ENCODE measurements at regions not wholly inside any gene's neighbourhood (a gene's known extent, or its start where the extent isn't known, plus 50 kb on each side); places are given as distances from the start of the nearest gene placed in this dataset.

DNA sequence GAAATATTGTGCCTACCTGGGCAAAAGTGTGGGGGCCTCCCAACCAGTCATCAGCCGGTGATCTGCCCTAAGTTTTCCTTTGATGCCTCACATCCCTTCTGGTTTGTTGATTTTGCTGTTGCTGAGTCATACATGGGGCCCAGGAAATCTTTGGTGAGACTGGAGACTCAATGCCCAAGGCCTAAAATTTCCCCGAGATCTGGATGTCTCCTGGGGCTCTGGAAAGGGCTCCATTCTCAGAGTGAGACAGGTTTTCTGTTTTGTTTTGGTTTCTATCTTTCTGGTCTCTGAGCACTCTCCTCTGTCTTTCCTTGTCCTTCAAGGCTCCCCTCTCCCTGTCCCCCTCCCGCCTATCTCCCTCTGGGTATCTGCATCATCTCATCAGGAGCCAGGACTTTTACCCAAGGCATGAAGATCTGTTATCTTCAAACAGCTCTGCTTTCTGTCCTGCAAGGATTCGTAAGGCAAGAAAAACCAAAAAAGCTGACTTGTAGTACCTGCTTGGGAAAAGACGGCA is 152.8 kb upstream of the MAX start:
- Histone ChIP-seq H3K4me1 (ENCODE audit: control insufficient read depth in 1 of 2, insufficient read depth in 2 of 2, low read depth in 1 of 2, low read length in 1 of 2) (peaks cover 7 to 16% of the 10 kb centered on the region in 2 experiments), H3K9me3 (no peaks in the 10 kb centered on the region), H3K4me2 (peak overlapping the region; percentile 60), H3K36me3 (replicated peaks in 1 of 2; ENCODE audit: control insufficient read depth in 1 of 2, insufficient read depth in 2 of 2, low read length in 1 of 2) (no peaks in the 10 kb centered on the region), H3F3A (replicated peaks; ENCODE audit: insufficient read depth) (peaks cover 24% of the 10 kb centered on the region), H2AFZ (ENCODE audit: low read depth) (peak overlapping the region; percentile 62), H4K20me1 (ENCODE audit: insufficient read depth) (no peaks in the 10 kb centered on the region), H3K4me3 (ENCODE audit: low read depth in 2 of 2, low read length in 1 of 2) (no peak overlapping the region), H3K27me3 (ENCODE audit: insufficient read depth) (no peaks in the 10 kb centered on the region), H3K27ac (ENCODE audit: low read depth in 2 of 2, low read length in 1 of 2) (peak overlapping the region; percentile 50 to 88), H3K9ac (peak overlapping the region; percentile 53; the same call in 1 of the 2 replicates), H3K9me2 (no peaks in the 10 kb centered on the region), H3K79me2 (ENCODE audit: insufficient read depth) (no peaks in the 10 kb centered on the region)
- WGBS (ENCODE audit: low lambda C conversion rate), result 25% methylated on average over 5 of the region's 5 CpGs
- TF ChIP-seq RFX5 (IDR thresholded peaks at IDR 0.05; ENCODE audit: low read length) (no peak), JUND (IDR thresholded peaks at IDR 0.05) (peak; percentile 55), EP300 (IDR thresholded peaks at IDR 0.05; ENCODE audit: borderline replicate concordance in 1 of 2, low read depth in 1 of 2, low read length in 1 of 2) (peak in 1 of 2 experiments; percentile 31; a peak in 1 of 4 replicates), FOSL2 (IDR thresholded peaks at IDR 0.05; ENCODE audit: borderline replicate concordance, low read depth) (peak; percentile 77), GATA2 (CRISPR knock-in tag; IDR thresholded peaks at IDR 0.05) (peak; percentile 87), EZH2phosphoT487 (IDR thresholded peaks at IDR 0.05; ENCODE audit: borderline replicate concordance, low read depth) (no peak), RCOR1 (IDR thresholded peaks at IDR 0.05; ENCODE audit: low read length) (peak; percentile 36; the same call in 1 of the 2 replicates), FOXJ3 (CRISPR knock-in tag; IDR thresholded peaks at IDR 0.05) (no peak), POLR2AphosphoS5 (IDR thresholded peaks at IDR 0.05; ENCODE audit: low read depth, low read length) (peak; percentile 39; the same call in 1 of the 2 replicates), TAF1 (IDR thresholded peaks at IDR 0.05; ENCODE audit: borderline replicate concordance, low read depth, low read length) (no peak), YY1 (IDR thresholded peaks at IDR 0.05; ENCODE audit: low read depth) (no peak), MXI1 (IDR thresholded peaks at IDR 0.05; ENCODE audit: low read depth, low read length) (no peak), SIN3A (IDR thresholded peaks at IDR 0.05; ENCODE audit: borderline replicate concordance, low read depth, low read length) (no peak), FOXM1 (IDR thresholded peaks at IDR 0.05; ENCODE audit: low read depth) (no peak), MEF2A (IDR thresholded peaks at IDR 0.05; ENCODE audit: borderline replicate concordance, low read depth) (no peak), RXRA (IDR thresholded peaks at IDR 0.05; ENCODE audit: borderline replicate concordance, low read depth) (0 out of 2 replicates have a peak, but pooled peaks have one; percentile 35), TCF12 (IDR thresholded peaks at IDR 0.05) (peak; percentile 78), ELF1 (IDR thresholded peaks at IDR 0.05) (no peak), TEAD4 (IDR thresholded peaks at IDR 0.05; ENCODE audit: borderline replicate concordance, insufficient read depth) (0 out of 2 replicates have a peak, but pooled peaks have one; percentile 13)
- TF ChIP-seq, protein P1, sequence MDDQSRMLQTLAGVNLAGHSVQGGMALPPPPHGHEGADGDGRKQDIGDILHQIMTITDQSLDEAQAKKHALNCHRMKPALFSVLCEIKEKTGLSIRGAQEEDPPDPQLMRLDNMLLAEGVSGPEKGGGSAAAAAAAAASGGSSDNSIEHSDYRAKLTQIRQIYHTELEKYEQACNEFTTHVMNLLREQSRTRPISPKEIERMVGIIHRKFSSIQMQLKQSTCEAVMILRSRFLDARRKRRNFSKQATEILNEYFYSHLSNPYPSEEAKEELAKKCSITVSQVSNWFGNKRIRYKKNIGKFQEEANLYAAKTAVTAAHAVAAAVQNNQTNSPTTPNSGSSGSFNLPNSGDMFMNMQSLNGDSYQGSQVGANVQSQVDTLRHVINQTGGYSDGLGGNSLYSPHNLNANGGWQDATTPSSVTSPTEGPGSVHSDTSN (IDR thresholded peaks at IDR 0.05), result peak; percentile 45; the same call in 1 of the 2 replicates
- TF ChIP-seq, protein P2, sequence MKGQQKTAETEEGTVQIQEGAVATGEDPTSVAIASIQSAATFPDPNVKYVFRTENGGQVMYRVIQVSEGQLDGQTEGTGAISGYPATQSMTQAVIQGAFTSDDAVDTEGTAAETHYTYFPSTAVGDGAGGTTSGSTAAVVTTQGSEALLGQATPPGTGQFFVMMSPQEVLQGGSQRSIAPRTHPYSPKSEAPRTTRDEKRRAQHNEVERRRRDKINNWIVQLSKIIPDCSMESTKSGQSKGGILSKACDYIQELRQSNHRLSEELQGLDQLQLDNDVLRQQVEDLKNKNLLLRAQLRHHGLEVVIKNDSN (IDR thresholded peaks at IDR 0.05; ENCODE audit: borderline replicate concordance, low read depth), result no peak
- TF ChIP-seq, protein P3, sequence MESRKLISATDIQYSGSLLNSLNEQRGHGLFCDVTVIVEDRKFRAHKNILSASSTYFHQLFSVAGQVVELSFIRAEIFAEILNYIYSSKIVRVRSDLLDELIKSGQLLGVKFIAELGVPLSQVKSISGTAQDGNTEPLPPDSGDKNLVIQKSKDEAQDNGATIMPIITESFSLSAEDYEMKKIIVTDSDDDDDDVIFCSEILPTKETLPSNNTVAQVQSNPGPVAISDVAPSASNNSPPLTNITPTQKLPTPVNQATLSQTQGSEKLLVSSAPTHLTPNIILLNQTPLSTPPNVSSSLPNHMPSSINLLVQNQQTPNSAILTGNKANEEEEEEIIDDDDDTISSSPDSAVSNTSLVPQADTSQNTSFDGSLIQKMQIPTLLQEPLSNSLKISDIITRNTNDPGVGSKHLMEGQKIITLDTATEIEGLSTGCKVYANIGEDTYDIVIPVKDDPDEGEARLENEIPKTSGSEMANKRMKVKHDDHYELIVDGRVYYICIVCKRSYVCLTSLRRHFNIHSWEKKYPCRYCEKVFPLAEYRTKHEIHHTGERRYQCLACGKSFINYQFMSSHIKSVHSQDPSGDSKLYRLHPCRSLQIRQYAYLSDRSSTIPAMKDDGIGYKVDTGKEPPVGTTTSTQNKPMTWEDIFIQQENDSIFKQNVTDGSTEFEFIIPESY (IDR thresholded peaks at IDR 0.05; ENCODE audit: borderline replicate concordance, low read depth), result no peak
- TF ChIP-seq, protein P4, sequence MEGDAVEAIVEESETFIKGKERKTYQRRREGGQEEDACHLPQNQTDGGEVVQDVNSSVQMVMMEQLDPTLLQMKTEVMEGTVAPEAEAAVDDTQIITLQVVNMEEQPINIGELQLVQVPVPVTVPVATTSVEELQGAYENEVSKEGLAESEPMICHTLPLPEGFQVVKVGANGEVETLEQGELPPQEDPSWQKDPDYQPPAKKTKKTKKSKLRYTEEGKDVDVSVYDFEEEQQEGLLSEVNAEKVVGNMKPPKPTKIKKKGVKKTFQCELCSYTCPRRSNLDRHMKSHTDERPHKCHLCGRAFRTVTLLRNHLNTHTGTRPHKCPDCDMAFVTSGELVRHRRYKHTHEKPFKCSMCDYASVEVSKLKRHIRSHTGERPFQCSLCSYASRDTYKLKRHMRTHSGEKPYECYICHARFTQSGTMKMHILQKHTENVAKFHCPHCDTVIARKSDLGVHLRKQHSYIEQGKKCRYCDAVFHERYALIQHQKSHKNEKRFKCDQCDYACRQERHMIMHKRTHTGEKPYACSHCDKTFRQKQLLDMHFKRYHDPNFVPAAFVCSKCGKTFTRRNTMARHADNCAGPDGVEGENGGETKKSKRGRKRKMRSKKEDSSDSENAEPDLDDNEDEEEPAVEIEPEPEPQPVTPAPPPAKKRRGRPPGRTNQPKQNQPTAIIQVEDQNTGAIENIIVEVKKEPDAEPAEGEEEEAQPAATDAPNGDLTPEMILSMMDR (IDR thresholded peaks at IDR 0.05), result no peak
- TF ChIP-seq, protein P5, sequence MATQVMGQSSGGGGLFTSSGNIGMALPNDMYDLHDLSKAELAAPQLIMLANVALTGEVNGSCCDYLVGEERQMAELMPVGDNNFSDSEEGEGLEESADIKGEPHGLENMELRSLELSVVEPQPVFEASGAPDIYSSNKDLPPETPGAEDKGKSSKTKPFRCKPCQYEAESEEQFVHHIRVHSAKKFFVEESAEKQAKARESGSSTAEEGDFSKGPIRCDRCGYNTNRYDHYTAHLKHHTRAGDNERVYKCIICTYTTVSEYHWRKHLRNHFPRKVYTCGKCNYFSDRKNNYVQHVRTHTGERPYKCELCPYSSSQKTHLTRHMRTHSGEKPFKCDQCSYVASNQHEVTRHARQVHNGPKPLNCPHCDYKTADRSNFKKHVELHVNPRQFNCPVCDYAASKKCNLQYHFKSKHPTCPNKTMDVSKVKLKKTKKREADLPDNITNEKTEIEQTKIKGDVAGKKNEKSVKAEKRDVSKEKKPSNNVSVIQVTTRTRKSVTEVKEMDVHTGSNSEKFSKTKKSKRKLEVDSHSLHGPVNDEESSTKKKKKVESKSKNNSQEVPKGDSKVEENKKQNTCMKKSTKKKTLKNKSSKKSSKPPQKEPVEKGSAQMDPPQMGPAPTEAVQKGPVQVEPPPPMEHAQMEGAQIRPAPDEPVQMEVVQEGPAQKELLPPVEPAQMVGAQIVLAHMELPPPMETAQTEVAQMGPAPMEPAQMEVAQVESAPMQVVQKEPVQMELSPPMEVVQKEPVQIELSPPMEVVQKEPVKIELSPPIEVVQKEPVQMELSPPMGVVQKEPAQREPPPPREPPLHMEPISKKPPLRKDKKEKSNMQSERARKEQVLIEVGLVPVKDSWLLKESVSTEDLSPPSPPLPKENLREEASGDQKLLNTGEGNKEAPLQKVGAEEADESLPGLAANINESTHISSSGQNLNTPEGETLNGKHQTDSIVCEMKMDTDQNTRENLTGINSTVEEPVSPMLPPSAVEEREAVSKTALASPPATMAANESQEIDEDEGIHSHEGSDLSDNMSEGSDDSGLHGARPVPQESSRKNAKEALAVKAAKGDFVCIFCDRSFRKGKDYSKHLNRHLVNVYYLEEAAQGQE (IDR thresholded peaks at IDR 0.05; ENCODE audit: low read depth, low read length), result no peak
- TF ChIP-seq, protein P6, sequence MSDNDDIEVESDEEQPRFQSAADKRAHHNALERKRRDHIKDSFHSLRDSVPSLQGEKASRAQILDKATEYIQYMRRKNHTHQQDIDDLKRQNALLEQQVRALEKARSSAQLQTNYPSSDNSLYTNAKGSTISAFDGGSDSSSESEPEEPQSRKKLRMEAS (IDR thresholded peaks at IDR 0.05; ENCODE audit: low read depth), result no peak
- ChIA-PET POLR2A (interaction anchor here (0.7 kb wide), 1 partner anchor 35 kb away, joined by 4 read pairs; no protein-coding TSS in a partner anchor), CTCF (interaction anchor here (0.9 to 1.3 kb wide), 4 partner anchors 11 to 157 kb away, joined by 3 to 10 read pairs (median 3); partner anchors contain the start of gene FUT8)
- peak; percentile 33 for DNase-seq

Measured in SK-N-SH (cell line).